GM12878 (cell line): ENCODE measurements at regions not wholly inside any gene's neighbourhood (a gene's known extent, or its start where the extent isn't known, plus 50 kb on each side); places are given as distances from the start of the nearest gene placed in this dataset.

Source experiments
- EGR1 ChIP-seq, 2 experiments: IDR thresholded peaks; 1 replicate in 1 of 2; 2 replicates in 1 of 2; pipeline ENCODE4 v1.6.1; 2011 to 2012; ENCODE audit warnings: low read depth in 2 of 2, low read length in 2 of 2, borderline replicate concordance in 1 of 2, mild to moderate bottlenecking in 1 of 2, moderate library complexity in 1 of 2
- EZH2 ChIP-seq: IDR thresholded peaks from 2 replicates; pipeline ENCODE4 v1.6.1; 2012; ENCODE audit warnings: low read depth, mild to moderate bottlenecking, control low read depth, inconsistent platforms, low read length, borderline replicate concordance; ENCODE audit not compliant: control insufficient read depth
- MYC ChIP-seq: IDR thresholded peaks from 2 replicates; pipeline ENCODE4 v1.6.1; 2011; ENCODE audit warnings: mild to moderate bottlenecking, low read length, moderate library complexity, inconsistent platforms; ENCODE audit not compliant: insufficient read depth, insufficient replicate concordance, insufficient read length, severe bottlenecking
- POLR2A ChIP-seq: IDR thresholded peaks from 2 replicates; pipeline ENCODE4 v1.6.1; 2011; ENCODE audit warnings: low read depth, mild to moderate bottlenecking, low read length
- POLR2AphosphoS5 ChIP-seq: IDR thresholded peaks from 2 replicates; pipeline ENCODE4 v1.6.1; 2011; ENCODE audit warnings: mild to moderate bottlenecking, low read length, inconsistent platforms
- RCOR1 ChIP-seq: conservative IDR thresholded peaks from 2 replicates; pipeline ENCODE4 v1.6.1; 2012; ENCODE audit warnings: low read depth, low read length, improper control_type of control experiment
- ZZZ3 ChIP-seq: IDR thresholded peaks from 2 replicates; pipeline ENCODE4 v1.6.1; 2011; ENCODE audit warnings: low read depth; ENCODE audit not compliant: control insufficient read depth, insufficient read length

- TF ChIP-seq POLR2A (no peak), POLR2AphosphoS5 (no peak), EZH2 (no peak), RCOR1 (no peak), MYC (no peak), ZZZ3 (no peak), EGR1 (IDR thresholded peaks at IDR 0.05; ENCODE audit: borderline replicate concordance in 1 of 2, low read depth in 2 of 2, low read length in 2 of 2) (no peak)
These were observed 138.8 kb downstream of the NTMT2 start for GRCh38 chr1:170284512-170284911.
